NCI-H1092 treated with DMSO at 0.1 percent for 48 hours (cell line): ENCODE measurements at regions not wholly inside any gene's neighbourhood (a gene's known extent, or its start where the extent isn't known, plus 50 kb on each side); places are given as distances from the start of the nearest gene placed in this dataset.

Source experiments
- DNase-seq: peaks from one replicate; lab custom pipeline; 2025; lab: John Stamatoyannopoulos, UW

DNA sequence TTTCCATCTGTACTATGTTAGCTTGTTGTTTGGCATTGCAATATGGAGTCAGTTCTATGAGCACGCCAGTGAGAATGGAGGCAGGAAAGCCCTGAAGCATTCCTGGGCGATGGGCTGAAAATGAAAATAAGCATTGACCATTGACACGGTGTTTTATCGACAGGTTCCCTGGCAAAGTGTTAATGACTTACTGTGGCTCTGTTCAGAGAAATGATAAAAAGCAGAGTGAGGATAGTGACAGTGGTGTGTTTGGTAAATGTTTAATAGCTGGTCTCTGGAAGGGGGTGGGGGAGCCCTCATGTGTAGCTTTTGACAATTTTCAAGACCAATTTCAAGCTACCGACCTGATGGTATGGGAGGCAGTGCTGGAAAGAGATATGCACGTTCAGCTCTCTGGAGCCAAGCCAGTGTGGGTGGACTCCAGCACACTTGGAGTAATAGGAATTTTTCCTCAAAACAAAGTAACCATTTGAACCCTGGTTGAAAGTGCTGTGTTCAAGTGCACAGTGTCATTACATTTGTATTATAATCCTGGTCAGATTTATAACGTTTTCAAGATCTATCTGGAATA lies 341.7 kb upstream of the ROBO2 start:
- DNase-seq = no peak

GRCh38 chr3:76699846-76700245 lies 340.1 kb upstream of the ROBO2 start:
- no peak for DNase-seq

GRCh38 chr3:76700323-76700722 lies 339.6 kb upstream of the ROBO2 start:
- no peak for DNase-seq

- DNase-seq = no peak
Observed at GRCh38 chr3:76702676-76703075, 337.2 kb upstream of the ROBO2 start.

DNA sequence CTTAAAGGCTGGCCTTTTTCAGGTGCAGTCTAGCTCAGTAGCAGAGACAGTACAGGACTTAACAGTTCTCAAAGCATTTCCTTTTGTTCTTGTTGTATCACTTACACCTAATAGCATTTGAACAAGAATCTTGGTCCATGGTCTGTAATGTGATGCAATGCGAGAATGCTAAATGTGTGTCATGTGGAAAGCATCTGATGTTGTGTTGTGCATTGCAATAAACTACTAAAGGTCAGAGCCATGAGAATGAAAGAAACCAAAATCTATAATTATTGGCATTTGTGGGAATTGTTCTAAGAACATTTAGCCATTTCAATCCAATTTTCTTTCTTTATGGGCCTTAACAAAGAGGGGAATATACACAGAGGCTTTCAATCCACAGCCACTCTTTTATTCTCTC lies 324.5 kb upstream of the ROBO2 start:
- no peak for DNase-seq

GRCh38 chr3:76723366-76723765 lies 316.5 kb upstream of the ROBO2 start:
- no peak for DNase-seq

DNA sequence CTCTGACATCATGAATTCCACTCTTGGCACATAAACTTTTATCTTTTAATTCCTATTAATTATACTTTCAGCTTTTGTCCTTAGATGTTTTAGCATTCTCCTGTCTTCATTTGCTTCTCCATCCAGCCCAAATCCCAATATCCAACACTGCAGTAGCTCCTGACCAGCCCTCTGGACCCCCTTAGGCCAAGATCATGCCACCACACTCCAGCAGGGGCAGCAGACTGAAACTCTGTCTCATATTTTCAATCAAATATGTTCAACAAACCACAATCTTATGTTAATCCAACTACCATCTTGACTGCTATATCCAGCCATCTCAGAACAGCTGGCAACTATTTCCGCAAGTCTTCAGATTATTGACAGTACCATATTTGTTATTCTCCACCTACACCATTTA lies 315.8 kb upstream of the ROBO2 start:
- no peak for DNase-seq

DNA sequence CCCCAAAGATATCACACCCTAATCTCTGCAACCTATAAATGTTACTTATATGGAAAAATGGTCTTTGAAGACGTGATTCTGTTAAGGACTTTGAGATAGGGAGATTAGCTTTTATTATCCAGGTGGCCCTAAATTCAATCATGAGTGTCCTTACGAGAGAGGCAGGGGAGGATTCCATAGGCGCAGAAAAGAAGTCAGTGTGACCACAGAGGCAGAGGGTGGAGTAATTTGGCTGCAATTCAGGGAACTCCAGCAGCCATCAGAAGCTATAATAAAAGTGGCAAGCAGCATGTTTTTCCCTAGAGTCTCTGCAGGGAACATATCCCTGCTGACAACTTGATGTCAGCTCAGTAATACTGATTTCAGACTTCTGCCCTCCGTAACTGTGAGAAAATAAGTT lies 315.2 kb upstream of the ROBO2 start:
- DNase-seq = no peak

GRCh38 chr3:76726034-76726433 lies 313.9 kb upstream of the ROBO2 start:
- DNase-seq = no peak

GRCh38 chr3:76728426-76728825 lies 311.5 kb upstream of the ROBO2 start:
- no peak for DNase-seq

DNA sequence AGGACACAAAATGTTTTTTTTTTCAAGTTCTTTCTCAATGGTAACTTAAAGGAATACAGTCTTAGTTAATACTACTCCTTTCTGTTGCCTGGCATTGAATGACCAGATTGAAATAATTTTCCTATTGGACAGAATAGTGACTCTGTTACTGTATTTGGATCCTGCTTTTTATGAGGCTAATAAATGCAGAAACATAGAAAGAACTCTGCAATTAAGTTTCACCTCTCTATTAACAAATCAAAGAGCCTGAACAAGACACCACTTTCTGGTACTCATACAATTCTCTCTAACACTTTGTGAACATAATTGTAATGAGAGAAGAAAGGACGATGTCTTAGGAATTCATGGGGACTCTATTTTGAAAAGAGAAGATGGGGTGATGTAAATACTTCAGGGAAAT lies 308.4 kb upstream of the ROBO2 start:
- DNase-seq = no peak

DNA sequence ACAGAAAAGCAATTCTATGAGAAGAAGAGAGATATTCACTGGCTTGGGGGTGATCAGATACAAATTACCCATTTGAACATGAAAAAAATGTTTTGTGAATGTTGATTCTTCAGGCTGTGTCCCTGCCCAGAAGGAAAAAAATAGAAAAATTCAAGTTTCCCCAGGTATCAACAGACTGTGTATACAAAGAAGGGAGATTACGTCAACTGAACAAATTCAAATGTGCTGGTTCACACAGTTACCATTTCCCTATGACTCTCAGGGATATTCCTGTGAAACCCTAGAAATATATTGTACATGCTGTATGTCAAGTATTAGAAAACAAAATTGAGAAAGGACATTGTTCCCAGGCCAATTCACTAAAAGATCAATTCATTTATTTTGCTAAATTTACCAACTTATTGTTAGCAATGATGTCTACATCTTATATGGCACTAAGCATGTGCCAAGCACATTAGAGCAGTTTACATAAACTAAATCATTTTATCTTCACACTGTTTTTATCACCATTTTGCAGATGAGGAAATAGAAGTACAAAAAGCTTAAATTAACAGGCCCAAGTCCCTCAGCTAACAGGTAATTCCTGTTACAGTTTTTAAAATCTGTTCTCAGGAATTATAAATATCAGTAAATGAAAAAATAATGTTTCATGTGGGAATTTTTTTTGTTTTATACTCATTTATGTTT lies 306.7 kb upstream of the ROBO2 start:
- DNase-seq = no peak

DNA sequence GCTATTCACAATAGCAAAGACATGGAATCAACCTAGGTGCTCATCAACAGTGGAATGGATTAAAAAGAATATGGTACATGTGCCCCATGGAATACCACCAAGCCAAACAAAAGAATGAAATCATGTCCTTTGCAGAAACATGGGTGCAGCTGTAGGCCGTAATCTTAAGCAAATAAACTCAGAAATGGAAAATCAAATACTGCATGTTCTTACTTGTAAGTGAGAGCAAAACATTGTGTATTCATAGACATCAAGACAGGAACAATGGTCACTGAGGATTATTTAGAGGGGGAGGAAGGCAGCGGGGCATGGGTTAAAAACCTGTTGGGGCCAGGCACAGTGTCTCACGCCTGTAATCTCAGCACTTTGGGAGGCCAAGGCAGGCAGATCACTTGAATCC lies 304.7 kb upstream of the ROBO2 start:
- DNase-seq = no peak

GRCh38 chr3:76753599-76753998 lies 286.3 kb upstream of the ROBO2 start:
- no peak for DNase-seq

- DNase-seq = no peak
Observed at GRCh38 chr3:76754247-76754646, 285.7 kb upstream of the ROBO2 start.

DNA sequence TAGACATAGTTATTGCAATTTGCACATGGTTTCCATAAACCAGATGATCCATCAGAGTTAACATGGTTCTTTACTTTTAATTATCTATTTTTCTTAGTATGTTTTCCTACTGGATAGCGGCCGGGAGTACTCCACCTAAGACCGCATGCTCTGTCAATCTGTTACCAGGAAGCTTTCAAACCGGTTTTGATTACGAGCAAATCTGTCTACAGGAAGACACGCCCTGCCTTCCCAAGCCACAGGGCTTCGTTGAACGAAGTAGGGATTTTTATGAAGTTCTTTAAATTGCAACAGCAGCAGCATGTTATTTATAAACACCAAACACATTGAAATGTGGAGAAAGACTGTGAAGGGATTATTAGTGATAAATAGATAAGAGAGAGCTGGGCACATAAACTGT lies 283.3 kb upstream of the ROBO2 start:
- DNase-seq = no peak

- DNase-seq = no peak
Observed at GRCh38 chr3:76760336-76760735, 279.6 kb upstream of the ROBO2 start.

DNA sequence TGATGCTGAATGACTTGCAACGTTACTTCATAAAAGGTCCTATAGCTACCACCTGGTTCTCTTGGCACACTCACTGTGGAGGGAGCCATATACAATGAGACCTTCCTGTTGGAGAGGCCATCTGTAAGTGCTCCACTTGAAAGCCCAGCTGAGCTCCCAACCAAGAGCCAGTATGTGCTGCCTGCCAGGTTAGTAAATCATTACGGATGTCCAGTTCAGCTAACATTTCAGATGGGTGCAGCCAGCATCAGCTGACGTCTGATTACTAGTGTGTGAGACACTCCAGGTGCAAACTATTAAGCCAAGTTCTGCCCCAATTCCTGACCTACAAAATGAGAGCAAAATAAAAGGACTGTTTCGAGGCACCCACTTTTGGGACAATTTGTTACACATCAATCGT lies 274.4 kb upstream of the ROBO2 start:
- peak; percentile 84 for DNase-seq

GRCh38 chr3:76768912-76769311 lies 271.0 kb upstream of the ROBO2 start:
- no peak for DNase-seq

GRCh38 chr3:76776927-76777326 lies 263.0 kb upstream of the ROBO2 start:
- no peak for DNase-seq

- no peak for DNase-seq
Observed at GRCh38 chr3:76788206-76788605, 251.7 kb upstream of the ROBO2 start.

- no peak for DNase-seq
Observed at GRCh38 chr3:76789237-76789636, 250.7 kb upstream of the ROBO2 start.

DNA sequence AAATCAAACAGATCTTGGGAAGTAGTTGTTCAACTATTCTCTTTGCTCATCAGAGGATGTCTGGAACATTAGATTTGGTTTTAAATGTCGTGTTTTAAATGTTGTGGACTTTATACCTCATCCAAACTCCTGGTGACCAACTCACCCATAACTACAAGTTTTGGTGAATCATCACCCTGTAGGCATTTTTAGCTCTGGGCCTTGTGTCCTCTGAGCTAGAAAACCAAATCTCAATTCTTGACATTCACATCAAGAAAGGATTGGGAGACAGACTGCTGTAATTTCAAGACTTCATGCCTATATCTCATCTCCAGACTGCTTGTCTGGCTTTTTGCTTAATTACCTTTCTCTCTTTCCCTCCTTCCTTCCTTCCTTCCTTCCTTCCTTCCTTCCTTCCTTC lies 228.5 kb upstream of the ROBO2 start:
- no peak for DNase-seq

- no peak for DNase-seq
Observed at GRCh38 chr3:76812649-76813242, 227.2 kb upstream of the ROBO2 start.
